Panc1 (cell line): ENCODE measurements at regions not wholly inside any gene's neighbourhood (a gene's known extent, or its start where the extent isn't known, plus 50 kb on each side); places are given as distances from the start of the nearest gene placed in this dataset.

Experiments used
- ATAC-seq: fragments of 200-7000 bp; cut with Tn5 transposase; 2 replicates; pipeline ENCODE4 v1.9.1; 2020; ENCODE audit warnings: mild to moderate bottlenecking, moderate library complexity
- BruUV-seq: library from RNA; stranded (reverse); fragments of 400-500 nt; replicated peaks from 2 replicates; lab custom pipeline; 2021; lab: Mats Ljungman, UMichigan
- CTCF ChIA-PET: fragments of 300-600 bp; sonication (Branson Sonifier 250); formaldehyde crosslinking; loops from one replicate; lab custom pipeline; 2022; ENCODE audit warnings: antibody characterized with exemption; lab: Charles Lee
- POLR2A ChIA-PET: fragments of 300-600 bp; sonication (Branson Sonifier 250); formaldehyde crosslinking; loops from one replicate; lab custom pipeline; 2022; ENCODE audit warnings: antibody characterized with exemption; lab: Charles Lee
- DNase-seq: peaks from one replicate; pipeline ENCODE4 v3.0.0-alpha.2; 2010; ENCODE audit warnings: low read depth, low spot score
- H3K27ac ChIP-seq: 2 replicates; pipeline ENCODE4 v1.5.1; 2011; ENCODE audit warnings: mild to moderate bottlenecking, low read length, inconsistent platforms
- H3K27me3 ChIP-seq: fragments of 200-500 bp; sonication (Bioruptor generic); 2 replicates; pipeline ENCODE4 v1.6.0; 2014; ENCODE audit warnings: low read length, inconsistent platforms; ENCODE audit not compliant: control insufficient read depth, insufficient read depth
- H3K36me3 ChIP-seq: fragments of 200-500 bp; sonication (Bioruptor generic); 2 replicates; pipeline ENCODE4 v1.5.1; 2014; ENCODE audit warnings: inconsistent platforms, mild to moderate bottlenecking, low read length, moderate library complexity; ENCODE audit not compliant: control insufficient read depth, insufficient read depth
- H3K4me1 ChIP-seq: 2 replicates; pipeline ENCODE4 v1.5.1; 2011; ENCODE audit warnings: inconsistent platforms, mild to moderate bottlenecking, low read length, moderate library complexity; ENCODE audit not compliant: control insufficient read depth, insufficient read depth
- H3K4me3 ChIP-seq, 2 experiments: 2 replicates each; pipeline ENCODE4 v1.5.1; 2011 to 2012; ENCODE audit warnings: low read depth in 2 of 2, low read length in 2 of 2, mild to moderate bottlenecking in 2 of 2, inconsistent platforms in 1 of 2, moderate library complexity in 1 of 2
- H3K9me3 ChIP-seq: fragments of 200-500 bp; sonication (Bioruptor generic); 2 replicates; pipeline ENCODE4 v1.5.1; 2014; ENCODE audit warnings: low read depth, mild to moderate bottlenecking, inconsistent platforms, low read length, moderate library complexity; ENCODE audit not compliant: control insufficient read depth, insufficient read depth
- CTCF ChIP-seq: fragments of 450-650 bp; IDR thresholded peaks from 2 replicates; pipeline ENCODE4 v1.5.1; 2017; ENCODE audit warnings: mild to moderate bottlenecking
- POLR2AphosphoS5 ChIP-seq: IDR thresholded peaks from 2 replicates; pipeline ENCODE4 v1.6.1; 2012; ENCODE audit warnings: mild to moderate bottlenecking, low read depth, low read length, moderate library complexity
- REST ChIP-seq, 2 experiments: IDR thresholded peaks; 2 replicates each; pipeline ENCODE4 v1.6.1; 2011 to 2012; ENCODE audit warnings: low read depth in 2 of 2, control low read depth in 1 of 2, low read length in 1 of 2, mild to moderate bottlenecking in 1 of 2, moderate library complexity in 1 of 2; ENCODE audit not compliant: insufficient read depth in 1 of 2
- SIN3A ChIP-seq: IDR thresholded peaks from 2 replicates; pipeline ENCODE4 v1.6.1; 2012; ENCODE audit warnings: low read depth, mild to moderate bottlenecking, low read length, moderate library complexity, borderline replicate concordance; ENCODE audit not compliant: insufficient read depth
- TCF7L2 ChIP-seq: IDR thresholded peaks from 2 replicates; pipeline ENCODE4 v1.6.1; 2011; ENCODE audit warnings: mild to moderate bottlenecking, low read depth, low read length, inconsistent platforms
- in situ Hi-C: cut with HindIII; loops from 2 replicates; pipeline ENCODE4 v1.10.0; 2016; ENCODE audit warnings: low sequenced_read_pairs, low pct_unique_long_range_greater_than_20kb
- intact Hi-C: fragments of 100-400 bp; cut with micrococcal nuclease; formaldehyde crosslinking; loops from one replicate; pipeline ENCODE4 v1.10.0; 2022; ENCODE audit not compliant: unreplicated experiment

GRCh38 chr1:95311762-95312161 is 77.8 kb downstream of the RWDD3 start:
- Histone ChIP-seq H3K27me3 (peaks cover 2% of the 10 kb centered on the region; the same call in 1 of the 2 replicates), H3K27ac (no peak overlapping the region), H3K9me3 (no peaks in the 10 kb centered on the region), H3K4me3 (no peak overlapping the region), H3K36me3 (no peaks in the 10 kb centered on the region), H3K4me1 (no peaks in the 10 kb centered on the region)
- ATAC-seq (no peak), DNase-seq (no peak)
- TF ChIP-seq TCF7L2: no peak
- TF ChIP-seq CTCF: no peak
- TF ChIP-seq POLR2AphosphoS5: no peak
- no peak for TF ChIP-seq SIN3A
- in situ Hi-C loops (no loop called here), intact Hi-C loops (no loop called here)
- ChIA-PET POLR2A (no interaction called here), CTCF (no interaction called here)
- no TSS peak for BruUV-seq

GRCh38 chr1:95312181-95312580 is 78.2 kb downstream of the RWDD3 start:
- ATAC-seq: no peak
- no TSS peak for BruUV-seq
- Histone ChIP-seq H3K27me3 (peaks cover 2% of the 10 kb centered on the region; the same call in 1 of the 2 replicates), H3K4me1 (no peaks in the 10 kb centered on the region), H3K36me3 (no peaks in the 10 kb centered on the region), H3K27ac (no peak overlapping the region), H3K4me3 (no peak overlapping the region), H3K9me3 (no peaks in the 10 kb centered on the region)
- TF ChIP-seq SIN3A (no peak), TCF7L2 (no peak), POLR2AphosphoS5 (no peak), REST (IDR thresholded peaks at IDR 0.05; ENCODE audit: insufficient read depth in 1 of 2, low read depth in 2 of 2, low read length in 1 of 2) (no peak), CTCF (no peak)
- intact Hi-C loops: no loop called here
- ChIA-PET CTCF (no interaction called here), POLR2A (no interaction called here)
- DNase-seq: no peak
- in situ Hi-C loops: no loop called here
